Bronchial epithelial cell (primary cell): ENCODE measurements at regions not wholly inside any gene's neighbourhood (a gene's known extent, or its start where the extent isn't known, plus 50 kb on each side); places are given as distances from the start of the nearest gene placed in this dataset.

ENCODE experiments used
- DNase-seq: peaks from one replicate; pipeline ENCODE4 v3.0.0-alpha.2; 2010; ENCODE audit warnings: low read depth
- FAIRE-seq: peaks from 2 replicates; lab custom pipeline; 2011; peaks lifted over from hg19 to GRCh38; lab: Jason Lieb, UNC
- H3K27me3 ChIP-seq: 2 replicates; pipeline ENCODE4 v1.5.1; 2011; ENCODE audit warnings: low read length; ENCODE audit not compliant: control insufficient read depth, insufficient read depth
- H3K36me3 ChIP-seq: 2 replicates; pipeline ENCODE4 v1.5.1; 2011; ENCODE audit warnings: low read length; ENCODE audit not compliant: control insufficient read depth, insufficient read depth
- H3K4me3 ChIP-seq: 2 replicates; pipeline ENCODE4 v1.5.1; 2011; ENCODE audit warnings: mild to moderate bottlenecking, low read depth, low read length, control low read depth
- CTCF ChIP-seq: IDR thresholded peaks from 2 replicates; pipeline ENCODE4 v1.5.1; 2011; ENCODE audit warnings: mild to moderate bottlenecking, moderate library complexity, low read length, control low read depth, inconsistent platforms; ENCODE audit not compliant: insufficient read depth, severe bottlenecking

- Histone ChIP-seq H3K27me3 (no peaks in the 10 kb centered on the region), H3K36me3 (no peaks in the 10 kb centered on the region), H3K4me3 (no peak overlapping the region)
- no peak for TF ChIP-seq CTCF
- no peak for DNase-seq
- no peak for FAIRE-seq
Observed at GRCh38 chr1:244212219-244212618, 161.1 kb downstream of the ZBTB18 start.

- no peak for TF ChIP-seq CTCF
- Histone ChIP-seq H3K4me3 (no peak overlapping the region), H3K27me3 (no peaks in the 10 kb centered on the region), H3K36me3 (no peaks in the 10 kb centered on the region)
- FAIRE-seq, result no peak
- DNase-seq, result no peak
Observed at GRCh38 chr1:244212797-244213475, 161.9 kb downstream of the ZBTB18 start.

- no peak overlapping the region for H3K4me3 ChIP-seq
- FAIRE-seq (no peak), DNase-seq (peak; percentile 8)
- H3K27me3 ChIP-seq, result no peaks in the 10 kb centered on the region
- no peaks in the 10 kb centered on the region for H3K36me3 ChIP-seq
- no peak for TF ChIP-seq CTCF
Observed at GRCh38 chr1:244214009-244214967, 163.2 kb downstream of the ZBTB18 start.

GRCh38 chr1:244216836-244217235 lies 165.8 kb downstream of the ZBTB18 start:
- H3K36me3 ChIP-seq, result no peaks in the 10 kb centered on the region
- no peak for TF ChIP-seq CTCF
- no peak overlapping the region for H3K4me3 ChIP-seq
- H3K27me3 ChIP-seq, result peaks cover 2% of the 10 kb centered on the region
- DNase-seq (no peak), FAIRE-seq (no peak)

DNA sequence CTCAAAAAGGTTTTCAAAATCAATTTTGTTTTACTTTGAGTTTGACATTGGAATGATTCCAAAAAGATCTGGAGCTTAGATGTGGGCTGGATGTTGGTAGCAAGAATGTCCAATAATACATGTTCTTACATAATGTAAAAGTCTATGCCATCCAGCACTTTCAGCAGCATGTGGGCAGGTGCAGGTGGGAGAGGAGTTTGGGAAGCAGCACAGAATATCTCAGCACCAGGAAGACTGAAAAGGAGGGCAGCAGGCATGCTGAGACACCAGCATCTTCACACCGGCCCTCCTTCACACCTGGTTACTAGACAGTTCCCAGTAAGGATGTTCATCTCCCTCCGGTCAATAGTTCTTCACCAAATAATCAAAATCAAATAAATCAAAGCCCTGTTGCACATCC lies 166.6 kb downstream of the ZBTB18 start:
- TF ChIP-seq CTCF, result no peak
- no peak overlapping the region for H3K4me3 ChIP-seq
- DNase-seq, result no peak
- no peaks in the 10 kb centered on the region for H3K36me3 ChIP-seq
- H3K27me3 ChIP-seq, result peaks cover 2% of the 10 kb centered on the region
- FAIRE-seq, result no peak
